ENCODE measurements at regions not wholly inside any gene's neighbourhood (a gene's known extent, or its start where the extent isn't known, plus 50 kb on each side); places are given as distances from the start of the nearest gene placed in this dataset.

- H3K4me3 ChIP-seq (ENCODE audit: low read length): no peak overlapping the region
- no peak for TF ChIP-seq CTCF (IDR thresholded peaks at IDR 0.05; ENCODE audit: insufficient read depth, low read depth, low read length, missing control alignments)
- no peak for DNase-seq (ENCODE audit: low read depth)
Measured at GRCh38 chr20:11391591-11391990, 526.1 kb upstream of the BTBD3 start.

- no peak for TF ChIP-seq CTCF (IDR thresholded peaks at IDR 0.05; ENCODE audit: insufficient read depth, low read depth, low read length, missing control alignments)
- peak; percentile 92 for DNase-seq (ENCODE audit: low read depth)
- no peak overlapping the region for H3K4me3 ChIP-seq (ENCODE audit: low read length)
Measured at GRCh38 chr20:11394145-11394833, 523.4 kb upstream of the BTBD3 start.

GRCh38 chr20:11395581-11395980 lies 522.1 kb upstream of the BTBD3 start:
- DNase-seq (ENCODE audit: low read depth): peak; percentile 47
- H3K4me3 ChIP-seq (ENCODE audit: low read length): no peak overlapping the region
- TF ChIP-seq CTCF (IDR thresholded peaks at IDR 0.05; ENCODE audit: insufficient read depth, low read depth, low read length, missing control alignments): no peak

- TF ChIP-seq CTCF (IDR thresholded peaks at IDR 0.05; ENCODE audit: insufficient read depth, low read depth, low read length, missing control alignments): no peak
- DNase-seq (ENCODE audit: low read depth): no peak
- H3K4me3 ChIP-seq (ENCODE audit: low read length): no peak overlapping the region
Measured at GRCh38 chr20:11401988-11402387, 515.7 kb upstream of the BTBD3 start.

- no peak for TF ChIP-seq CTCF (IDR thresholded peaks at IDR 0.05; ENCODE audit: insufficient read depth, low read depth, low read length, missing control alignments)
- no peak overlapping the region for H3K4me3 ChIP-seq (ENCODE audit: low read length)
- DNase-seq (ENCODE audit: low read depth): no peak
Measured at GRCh38 chr20:11403711-11404110, 514.0 kb upstream of the BTBD3 start.

- H3K4me3 ChIP-seq (ENCODE audit: low read length): no peak overlapping the region
- TF ChIP-seq CTCF (IDR thresholded peaks at IDR 0.05; ENCODE audit: insufficient read depth, low read depth, low read length, missing control alignments): no peak
- no peak for DNase-seq (ENCODE audit: low read depth)
Measured at GRCh38 chr20:11406877-11407276, 510.8 kb upstream of the BTBD3 start.

- no peak for TF ChIP-seq CTCF (IDR thresholded peaks at IDR 0.05; ENCODE audit: insufficient read depth, low read depth, low read length, missing control alignments)
- no peak for DNase-seq (ENCODE audit: low read depth)
- H3K4me3 ChIP-seq (ENCODE audit: low read length): no peak overlapping the region
Measured at GRCh38 chr20:11409561-11409960, 508.1 kb upstream of the BTBD3 start.

Data from epithelial cell of esophagus (primary cell).